GM12865 (cell line): ENCODE measurements at regions not wholly inside any gene's neighbourhood (a gene's known extent, or its start where the extent isn't known, plus 50 kb on each side); places are given as distances from the start of the nearest gene placed in this dataset.
"Not testable (repeated sequence)": the region's sequence is repeated elsewhere in the genome, so short reads cannot be mapped to it uniquely, and the experiment has no call there.

Source experiments
- DNase-seq: peaks from one replicate; pipeline ENCODE4 v3.0.0; 2010; ENCODE audit warnings: low read depth
- H3K4me3 ChIP-seq: 2 replicates; pipeline ENCODE4 v1.5.1; 2011; ENCODE audit warnings: mild to moderate bottlenecking, low read depth, low read length, control low read depth
- CTCF ChIP-seq: IDR thresholded peaks from 2 replicates; pipeline ENCODE4 v1.5.1; 2011; ENCODE audit warnings: low read length, control low read depth, low read depth, inconsistent platforms; ENCODE audit not compliant: insufficient read depth; ENCODE audit errors: missing control alignments

- no peak for TF ChIP-seq CTCF
- DNase-seq: no peak
- no peak overlapping the region for H3K4me3 ChIP-seq
These were observed 560.6 kb upstream of the CYLC2 start for GRCh38 chr9:102434545-102434944.

GRCh38 chr9:102428305-102428704 lies 566.8 kb upstream of the CYLC2 start:
- DNase-seq: no peak

DNA sequence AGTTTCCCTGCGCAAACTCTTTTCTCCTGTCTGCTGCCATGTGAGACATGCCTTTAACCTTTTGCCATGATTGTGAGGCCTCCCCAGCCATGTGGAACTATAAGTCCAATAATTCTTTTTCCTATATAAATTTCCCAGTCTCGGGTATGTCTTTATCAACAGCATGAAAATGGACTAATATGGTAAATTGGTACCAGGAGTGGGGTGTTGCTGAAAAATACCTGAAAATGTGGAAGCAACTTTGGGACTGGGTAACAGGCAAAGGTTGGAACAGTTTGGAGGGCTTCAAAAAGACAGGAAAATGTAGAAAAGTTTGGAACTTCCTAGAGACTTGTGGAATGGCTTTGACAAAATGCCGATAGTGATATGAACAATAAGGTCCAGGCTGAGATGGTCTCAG lies 578.9 kb upstream of the CYLC2 start:
- not testable (repeated sequence) for H3K4me3 ChIP-seq

More at GRCh38 chr9:102428305-102428704, 566.8 kb upstream of the CYLC2 start:
- TF ChIP-seq CTCF: no peak
- H3K4me3 ChIP-seq: no peak overlapping the region

GRCh38 chr9:102405218-102405867 lies 589.8 kb upstream of the CYLC2 start:
- TF ChIP-seq CTCF: no peak
- no peak overlapping the region for H3K4me3 ChIP-seq
- DNase-seq: peak; percentile 40

More for the DNA sequence above, 578.9 kb upstream of the CYLC2 start:
- DNase-seq: not testable (repeated sequence)

DNA sequence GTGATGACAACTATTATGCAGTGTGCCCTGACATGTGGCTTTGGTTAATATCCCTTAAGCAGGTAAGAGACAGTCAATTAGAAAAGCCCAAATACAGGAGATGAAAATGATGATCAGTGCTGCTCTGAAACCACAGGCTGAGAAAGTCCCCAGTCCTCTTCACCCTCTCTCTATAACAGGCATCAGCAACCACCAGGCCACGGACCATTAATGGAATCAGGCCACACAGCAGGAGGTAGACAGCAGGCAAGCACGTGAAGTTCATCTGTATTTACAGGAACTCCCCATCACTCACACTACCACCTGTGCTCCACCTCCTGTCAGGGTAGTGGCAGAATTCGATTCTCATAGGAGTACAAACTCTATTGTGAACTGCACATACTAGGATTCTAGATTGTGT lies 591.6 kb upstream of the CYLC2 start:
- DNase-seq: no peak
- TF ChIP-seq CTCF: no peak
- H3K4me3 ChIP-seq: no peak overlapping the region

DNA sequence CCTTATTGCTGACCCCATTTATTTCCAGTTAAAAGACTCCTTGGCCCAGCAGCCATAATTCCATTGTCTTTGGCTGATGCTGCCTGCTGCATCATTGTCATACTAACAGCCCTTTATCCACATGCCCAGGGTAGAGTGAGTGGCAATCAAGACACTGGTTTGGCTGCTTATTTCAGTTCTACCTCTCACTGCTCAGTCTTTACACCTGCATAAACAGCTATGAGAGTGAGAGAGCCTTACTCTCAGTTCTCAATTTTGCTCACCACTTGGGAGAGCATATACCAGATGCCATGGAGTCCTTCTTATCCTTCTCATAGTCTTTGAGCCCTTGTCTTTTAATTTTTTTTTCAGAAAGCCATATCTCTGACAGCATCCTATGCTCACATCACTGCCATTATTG lies 596.9 kb upstream of the CYLC2 start:
- DNase-seq: peak; percentile 11
- no peak for TF ChIP-seq CTCF

GRCh38 chr9:102385620-102386019 lies 609.5 kb upstream of the CYLC2 start:
- not testable (repeated sequence) for H3K4me3 ChIP-seq, DNase-seq

More for the DNA sequence above, 596.9 kb upstream of the CYLC2 start:
- no peak overlapping the region for H3K4me3 ChIP-seq

- TF ChIP-seq CTCF: no peak
- no peak overlapping the region for H3K4me3 ChIP-seq
- no peak for DNase-seq
These were observed 624.2 kb upstream of the GRIN3A start for GRCh38 chr9:102362470-102363132.
